HG03460 (cell line): ENCODE measurements at regions not wholly inside any gene's neighbourhood (a gene's known extent, or its start where the extent isn't known, plus 50 kb on each side); places are given as distances from the start of the nearest gene placed in this dataset.
"Not testable (repeated sequence)": the region's sequence is repeated elsewhere in the genome, so short reads cannot be mapped to it uniquely, and the experiment has no call there.

Experiments
- ATAC-seq: cut with Tn5 transposase; IDR thresholded peaks from one replicate; pipeline ENCODE4 v1.9.1; 2021; ENCODE audit not compliant: unreplicated experiment

DNA sequence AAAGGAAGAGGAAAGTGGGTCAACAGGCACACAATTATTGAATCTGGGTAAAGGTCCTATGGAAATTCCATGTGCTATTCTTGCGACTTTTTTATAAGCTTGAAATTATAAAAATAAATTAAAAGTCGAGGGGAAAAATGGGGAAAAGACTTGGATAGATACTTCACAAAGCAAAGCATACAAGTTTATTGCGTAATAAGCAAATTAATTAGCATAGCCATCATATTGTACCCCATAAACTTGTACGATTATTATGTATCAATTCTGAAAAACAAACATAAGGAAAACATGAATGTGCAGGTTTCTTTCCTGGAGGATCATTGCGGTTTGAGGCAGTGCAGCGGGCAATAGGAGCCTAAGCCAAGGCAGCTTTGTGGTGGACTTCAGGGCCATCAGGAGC, 351.6 kb upstream of the NOX3 start:
- no peak for ATAC-seq

DNA sequence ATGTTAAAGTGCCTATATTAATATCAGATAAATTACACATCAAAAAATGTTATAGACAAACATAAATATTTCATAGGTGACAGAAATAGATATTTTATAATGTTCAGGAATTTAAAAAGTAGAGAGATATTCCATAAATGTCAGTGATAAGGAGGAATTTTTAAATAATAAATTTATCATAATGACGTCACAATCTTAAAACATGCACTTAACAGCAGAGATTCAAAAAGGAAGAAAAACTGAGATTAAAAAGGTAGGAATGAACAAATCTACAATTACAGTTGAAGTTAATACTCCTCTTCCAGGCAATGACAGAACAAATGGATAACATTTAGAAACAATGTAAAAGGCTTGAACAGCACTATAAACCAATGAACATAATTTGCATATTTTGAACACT, 345.4 kb upstream of the NOX3 start:
- ATAC-seq: no peak

DNA sequence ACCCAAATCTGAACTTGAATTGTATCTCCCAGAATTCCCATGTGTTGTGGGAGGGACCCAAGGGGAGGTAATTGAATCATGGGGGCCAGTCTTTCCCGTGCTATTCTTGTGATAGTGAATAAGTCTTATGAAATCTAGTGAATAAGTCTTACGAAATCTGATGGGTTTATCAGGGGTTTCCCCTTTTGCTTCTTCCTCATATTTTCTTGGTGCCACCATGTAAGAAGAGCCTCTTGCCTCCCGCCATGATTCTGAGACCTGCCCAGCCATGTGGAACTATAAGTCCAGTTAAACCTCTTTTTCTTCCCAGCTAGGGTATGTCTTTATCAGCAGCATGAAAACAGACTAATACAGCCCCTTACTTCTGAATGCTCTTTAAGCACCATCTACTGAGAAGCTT, 343.2 kb upstream of the NOX3 start:
- ATAC-seq: not testable (repeated sequence)

DNA sequence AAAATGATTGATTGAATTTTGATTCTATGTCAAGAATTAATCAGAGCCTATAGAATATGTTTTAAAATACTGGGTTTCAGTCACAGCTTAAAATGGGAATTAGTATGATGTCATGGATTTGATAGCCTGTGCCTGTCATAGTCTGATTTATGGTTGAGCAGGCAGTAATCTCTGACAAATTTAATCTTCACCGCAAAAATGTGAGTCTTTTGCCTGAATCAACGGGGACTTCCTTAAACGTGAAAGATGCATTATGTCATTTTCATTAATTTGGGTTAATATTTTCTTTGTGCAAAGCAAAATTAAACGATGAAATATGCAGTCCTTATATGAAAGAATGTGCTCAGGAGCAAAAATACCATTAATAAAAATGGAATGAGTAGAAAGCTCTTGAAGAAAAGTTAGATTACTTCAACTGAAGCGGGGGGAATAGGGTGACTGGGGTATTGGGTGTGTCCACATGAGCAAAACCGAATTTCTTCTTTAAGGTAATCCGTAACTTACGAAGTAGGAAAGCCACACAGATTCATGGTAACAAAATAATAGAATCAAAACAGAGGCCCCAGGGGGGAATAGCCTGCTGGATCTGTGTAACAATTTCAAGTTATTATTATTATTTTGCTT, 339.6 kb upstream of the NOX3 start:
- ATAC-seq: no peak

DNA sequence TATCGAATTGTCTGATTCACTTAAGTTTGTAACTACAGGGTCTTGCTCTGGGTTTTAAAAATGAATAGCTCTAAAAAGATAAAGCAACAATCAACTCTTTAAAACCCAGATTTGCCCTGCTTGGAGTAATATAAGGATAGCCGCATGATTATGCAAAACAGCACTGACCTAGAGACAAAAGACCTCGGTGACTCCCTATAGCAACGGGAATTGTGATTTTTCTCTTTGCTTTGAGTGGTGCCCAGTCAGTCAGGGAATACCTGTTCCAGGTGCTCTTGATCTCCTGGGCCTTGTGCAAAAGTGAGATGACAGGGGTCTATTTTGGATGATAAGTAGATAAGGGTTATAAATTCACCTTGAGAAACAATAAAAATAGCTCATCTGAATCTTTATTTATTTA, 336.3 kb upstream of the NOX3 start:
- ATAC-seq: no peak

DNA sequence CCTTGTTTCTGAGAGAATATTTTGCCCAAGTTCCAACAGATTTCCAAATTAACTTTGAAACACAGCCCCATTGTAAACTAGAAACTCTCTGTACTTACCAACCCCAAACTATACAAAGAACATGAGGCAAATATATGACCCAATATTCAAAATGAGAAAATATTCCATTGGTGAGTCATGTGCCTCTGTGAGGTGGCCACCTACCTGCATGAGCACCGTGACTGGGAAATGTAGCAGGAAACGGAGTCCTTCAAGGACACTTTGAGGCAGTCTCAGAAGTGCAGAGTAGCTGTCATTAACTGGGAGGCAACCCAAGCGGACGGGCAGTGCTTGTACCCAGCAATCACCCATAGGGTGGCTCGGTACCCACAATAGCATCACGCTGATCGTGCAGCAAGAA, 335.5 kb upstream of the NOX3 start:
- ATAC-seq: no peak

DNA sequence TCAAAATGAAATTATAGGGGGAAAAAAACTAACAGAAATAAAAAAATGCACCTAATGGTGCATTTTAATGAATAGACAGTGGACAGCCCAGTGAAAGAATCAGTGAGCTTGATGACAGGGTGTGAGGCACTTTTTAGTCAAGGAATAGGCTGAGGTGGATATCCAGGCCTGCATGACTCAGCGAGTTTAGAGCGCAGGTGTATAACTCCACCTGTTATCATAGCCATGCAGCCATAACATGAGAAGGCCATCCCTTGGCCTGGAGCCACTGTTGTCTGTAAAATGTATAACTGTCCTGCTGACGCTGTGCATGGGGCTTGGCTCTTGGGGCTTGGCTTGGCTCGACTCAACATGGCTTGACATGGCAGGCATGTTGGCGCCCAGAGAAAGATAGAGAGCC, 331.5 kb upstream of the NOX3 start:
- no peak for ATAC-seq

DNA sequence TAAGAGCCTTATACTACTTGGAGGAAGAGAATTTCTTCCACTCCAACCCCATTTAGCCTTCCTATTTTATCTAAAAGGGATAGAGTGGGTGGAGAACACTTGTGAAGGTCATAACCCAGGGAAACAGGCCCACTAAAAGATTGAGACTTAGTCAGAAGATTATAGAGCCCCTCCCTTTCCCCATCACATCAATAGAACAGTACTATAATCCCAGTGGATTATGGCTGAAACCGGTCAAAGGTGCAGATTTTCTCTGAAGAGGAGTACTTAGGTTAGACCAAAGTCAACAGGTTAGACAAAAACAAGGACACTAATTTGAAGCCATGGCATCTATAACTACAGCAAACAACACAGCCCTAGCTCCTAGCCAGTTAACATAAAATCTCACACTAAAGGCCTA, 330.9 kb upstream of the NOX3 start:
- ATAC-seq: no peak

DNA sequence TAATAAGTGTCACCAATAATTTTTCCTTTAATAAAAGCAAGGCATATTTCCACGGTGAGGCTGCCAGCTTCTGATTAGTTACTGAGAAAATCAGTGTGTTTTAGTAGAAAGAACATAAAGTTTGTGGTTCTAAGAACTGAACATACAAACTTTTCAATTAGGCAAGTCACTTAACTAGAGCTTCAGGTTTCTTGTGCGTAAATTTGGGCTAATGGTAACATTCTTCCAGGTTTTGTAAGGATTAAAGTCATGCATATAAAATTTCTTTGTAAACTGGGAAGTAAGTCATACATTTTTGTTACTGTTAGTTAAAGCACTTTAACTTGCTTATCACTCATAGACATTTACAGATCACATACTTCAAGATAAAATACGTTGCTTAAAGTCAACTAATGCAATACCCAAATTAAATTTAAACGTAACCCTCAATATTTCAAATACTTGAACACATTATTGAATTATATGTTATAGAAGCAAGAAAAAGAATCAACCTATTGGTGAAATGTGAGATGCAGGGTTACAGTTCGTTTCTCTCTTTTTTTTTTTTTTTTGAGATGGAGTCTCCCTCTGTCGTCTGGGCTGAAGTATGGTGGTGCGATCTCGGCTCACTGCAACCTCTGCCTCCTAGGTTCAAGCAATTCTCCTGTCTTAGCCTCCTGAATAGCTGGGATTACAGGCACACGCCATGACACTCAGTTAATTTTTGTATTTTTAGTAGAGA, 327.3 kb upstream of the NOX3 start:
- ATAC-seq: no peak

DNA sequence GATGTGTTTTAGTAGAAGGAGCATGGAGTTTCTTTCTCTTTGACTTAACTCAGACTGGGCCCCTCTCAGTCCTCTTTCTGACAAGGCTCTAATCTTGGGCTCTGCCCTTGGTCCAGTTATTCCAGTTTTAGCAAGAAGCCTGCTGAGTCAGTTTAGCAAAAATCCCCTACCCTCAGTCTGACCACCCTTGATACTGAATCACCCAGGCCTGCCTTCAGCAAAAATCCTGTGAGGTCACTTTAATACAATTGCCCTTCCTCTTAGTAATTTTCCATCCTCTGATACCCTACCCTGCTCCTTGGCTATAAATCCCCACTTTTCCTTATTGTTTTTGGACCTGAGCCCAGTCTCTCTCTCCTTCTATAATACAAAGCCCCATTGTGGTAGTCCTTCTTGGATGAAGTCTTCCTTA, 326.7 kb upstream of the NOX3 start:
- ATAC-seq: no peak

DNA sequence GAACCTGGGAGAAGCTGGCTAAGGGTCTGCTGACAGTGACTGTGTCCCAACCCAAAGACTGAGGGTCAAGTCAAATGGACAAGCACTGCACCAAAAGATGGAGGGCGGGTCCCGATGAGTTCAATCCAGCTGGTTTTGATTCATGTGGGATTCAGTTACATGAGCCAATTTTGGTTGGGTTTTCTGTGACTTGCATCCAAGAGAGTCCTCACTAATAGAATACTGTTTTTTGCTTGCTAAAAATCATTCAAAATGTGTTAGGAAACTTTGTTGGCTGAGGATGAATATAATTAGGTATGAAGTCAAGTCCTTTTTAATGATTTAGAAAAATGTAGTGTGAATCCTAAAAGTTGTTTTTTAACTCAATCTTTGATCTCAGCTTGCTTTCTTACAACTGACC, 323.8 kb upstream of the NOX3 start:
- no peak for ATAC-seq

DNA sequence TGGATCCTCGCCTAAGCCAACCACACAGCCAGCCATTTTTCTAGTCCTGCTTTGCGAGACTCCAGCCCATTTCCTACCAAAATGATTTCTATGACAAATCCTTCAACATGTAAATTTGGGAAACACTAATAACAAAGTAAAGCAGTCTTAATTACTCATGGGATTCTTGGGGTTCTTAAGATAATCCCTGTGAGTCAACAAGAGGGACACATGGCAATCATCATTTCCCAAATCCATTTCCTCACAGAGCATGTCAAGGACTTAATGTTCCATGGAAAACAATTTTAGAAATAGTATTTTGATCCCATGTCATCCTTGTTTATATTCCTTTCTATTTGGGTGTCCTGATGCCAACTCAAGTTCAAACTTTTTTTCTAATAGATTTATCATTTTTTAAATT, 322.7 kb upstream of the NOX3 start:
- no peak for ATAC-seq

DNA sequence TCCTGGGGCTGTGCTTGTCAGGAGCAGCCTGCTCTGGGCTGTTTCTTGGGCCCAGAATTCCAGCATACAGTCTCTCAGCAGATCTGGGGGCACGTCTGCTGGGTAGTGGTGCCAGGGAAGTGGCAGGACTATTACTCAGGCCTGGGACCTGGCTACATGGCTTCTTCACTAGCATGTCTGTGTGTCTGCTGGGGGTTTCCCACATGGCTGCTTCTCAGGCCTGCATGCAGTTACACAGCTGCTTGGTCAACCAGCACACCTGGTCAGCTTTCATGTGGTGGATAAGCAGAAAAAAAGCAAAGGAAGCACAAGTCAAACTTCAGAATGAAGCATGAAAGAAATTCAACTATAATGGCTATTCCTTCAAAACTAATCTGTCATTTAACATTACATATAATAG, 316.2 kb upstream of the NOX3 start:
- no peak for ATAC-seq

DNA sequence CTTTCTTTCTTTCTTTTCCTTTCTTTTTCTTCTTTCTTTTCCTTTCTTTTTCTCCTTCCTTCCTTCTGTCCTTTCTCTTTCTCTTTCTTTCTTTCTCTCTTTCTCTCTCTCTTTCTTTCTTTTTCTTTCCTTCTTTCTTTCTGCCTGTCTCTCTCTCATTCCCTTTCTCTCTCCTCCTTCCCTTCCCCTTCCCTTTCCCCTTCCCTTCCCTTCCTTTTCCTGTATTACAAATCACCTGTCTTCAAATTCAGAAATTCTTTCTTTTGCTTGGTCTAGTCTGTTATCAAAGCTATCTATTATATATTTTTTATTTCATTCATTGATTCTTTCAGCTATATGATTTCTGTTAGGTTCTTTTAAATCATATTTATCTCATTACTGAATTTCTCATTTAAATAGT, 315.2 kb upstream of the NOX3 start:
- ATAC-seq: no peak

DNA sequence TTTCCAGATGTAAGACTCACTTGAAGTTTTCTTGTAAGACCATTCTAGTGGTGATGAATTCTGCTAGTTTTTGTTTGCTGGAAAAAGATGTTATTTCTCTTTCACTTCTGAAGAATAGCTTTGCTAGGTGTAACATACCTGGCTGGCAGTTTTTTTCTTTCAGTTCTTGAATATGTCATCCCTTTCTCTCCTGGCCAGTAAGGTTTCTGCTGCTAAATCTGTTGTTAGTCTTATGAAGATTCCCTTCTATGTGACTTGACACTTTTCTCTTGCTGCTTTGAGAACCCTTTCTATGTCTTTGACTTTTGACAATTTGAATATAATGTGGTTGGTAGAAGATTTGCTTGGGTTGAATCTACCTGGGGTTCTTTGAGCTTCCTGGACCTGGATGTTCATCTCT, 314.7 kb upstream of the NOX3 start:
- ATAC-seq: no peak

DNA sequence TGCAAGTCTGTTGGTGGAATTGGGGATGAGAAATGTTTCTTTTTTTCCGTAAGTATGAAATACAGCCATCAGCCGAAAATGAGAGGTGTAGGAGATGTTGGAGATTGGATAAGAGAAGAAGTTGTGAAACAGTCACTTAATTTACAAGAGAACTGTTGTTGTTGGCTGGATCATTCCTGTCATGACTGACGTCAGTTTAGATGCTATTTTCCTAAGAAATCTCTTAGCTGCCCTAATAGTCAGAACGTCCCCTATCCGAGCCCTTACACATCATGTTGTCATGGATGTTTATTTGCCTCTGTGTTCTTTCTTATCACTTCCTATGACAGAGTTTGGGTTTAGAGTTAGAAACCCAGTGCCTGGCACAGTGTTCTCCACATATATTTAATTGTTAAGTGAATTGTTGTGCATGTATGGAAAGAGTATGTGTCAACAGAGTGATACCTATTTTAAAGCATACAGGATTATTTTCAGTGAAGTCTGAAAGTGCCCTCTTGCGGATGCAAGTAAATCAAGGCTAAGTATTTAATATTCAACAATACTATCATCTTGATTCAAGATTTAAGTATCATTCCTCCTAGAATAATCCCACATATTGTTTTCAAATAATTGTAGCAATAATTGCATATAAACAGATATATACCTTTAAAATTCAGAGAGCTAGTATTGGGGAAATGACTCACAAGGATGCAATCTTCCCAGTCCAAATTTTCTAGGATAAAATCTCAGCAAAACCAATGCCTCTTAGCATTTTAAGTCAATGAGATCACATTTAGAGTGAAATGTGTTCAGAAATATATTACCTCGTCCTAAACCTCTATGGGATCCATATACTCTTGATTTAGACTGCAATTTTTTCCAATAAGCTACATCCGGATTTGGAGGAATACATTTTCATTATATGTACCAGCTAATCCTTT, 309.9 kb upstream of the NOX3 start:
- ATAC-seq: no peak

DNA sequence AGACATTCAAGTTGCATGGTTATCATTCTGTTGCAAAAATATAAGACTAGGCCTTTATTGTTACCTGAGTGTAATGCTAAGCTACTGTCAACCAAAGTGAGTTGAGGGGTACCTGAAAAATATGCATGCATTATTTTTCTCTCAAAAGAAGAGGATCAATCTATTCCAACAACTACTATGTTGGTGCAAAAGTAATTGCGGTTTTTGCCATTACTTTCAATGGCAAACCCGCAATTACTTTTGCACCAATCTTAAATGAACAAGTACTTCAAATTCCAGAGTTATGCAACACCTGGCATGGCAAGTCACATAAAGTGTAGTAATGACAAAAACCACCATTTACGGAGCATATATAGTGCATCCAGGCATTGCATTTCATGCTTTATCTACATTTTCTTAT, 307.0 kb upstream of the NOX3 start:
- no peak for ATAC-seq

DNA sequence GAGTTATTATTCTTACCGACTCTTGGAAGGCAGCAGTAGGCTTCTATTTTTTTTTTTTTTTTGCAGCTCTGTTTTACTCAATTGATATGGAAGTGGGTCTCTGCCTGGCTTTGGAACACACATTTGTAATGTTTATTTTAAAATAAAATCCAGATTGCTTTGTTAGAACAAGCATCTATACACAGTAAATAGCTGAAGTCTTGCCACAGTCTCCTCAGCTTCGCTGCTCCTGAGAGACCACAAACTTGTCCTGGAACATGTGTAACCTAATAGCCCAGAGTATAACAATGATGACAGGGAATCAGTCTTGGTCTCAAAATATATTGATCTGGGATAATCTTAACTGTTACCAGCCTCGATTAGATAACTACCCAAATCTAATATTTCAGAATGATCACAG, 299.8 kb upstream of the NOX3 start:
- no peak for ATAC-seq

DNA sequence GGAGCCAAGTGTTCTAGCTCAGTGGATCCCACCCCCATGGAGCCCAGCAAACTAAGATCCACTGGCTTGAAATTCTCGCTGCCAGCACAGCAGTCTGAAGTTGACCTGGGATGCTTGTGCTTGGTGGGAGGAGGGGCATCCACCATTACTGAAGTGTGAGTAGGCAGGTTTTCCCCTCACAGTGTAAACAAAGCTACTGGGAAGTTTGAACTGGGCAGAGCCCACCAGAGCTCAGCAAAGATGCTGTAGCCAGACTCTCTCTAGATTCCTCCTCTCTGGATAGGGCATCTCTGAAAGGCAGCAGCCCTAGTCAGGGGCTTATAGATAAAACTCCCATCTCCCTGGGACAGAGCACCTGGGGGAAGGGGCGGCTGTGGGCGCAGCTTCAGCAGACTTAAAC, 293.1 kb upstream of the NOX3 start:
- ATAC-seq: not testable (repeated sequence)

DNA sequence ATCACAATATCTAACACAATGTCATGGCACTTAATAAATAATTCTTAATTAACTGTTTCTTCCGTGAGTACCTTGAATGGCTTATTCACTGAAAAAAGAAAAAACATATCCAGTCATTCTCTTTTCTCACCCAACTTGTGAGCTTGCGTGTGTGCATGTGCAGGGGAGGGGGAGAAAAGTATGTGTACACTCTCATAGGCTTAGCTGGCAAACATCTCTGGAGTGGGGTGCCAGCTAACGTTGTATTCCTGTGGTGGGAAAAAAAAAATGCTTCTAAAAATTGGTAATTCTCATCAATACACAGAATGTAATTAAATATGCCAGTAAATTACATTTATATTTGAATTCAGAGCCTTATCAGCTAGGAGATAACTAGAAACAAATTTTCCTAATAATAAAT, 291.9 kb upstream of the NOX3 start:
- ATAC-seq: no peak

DNA sequence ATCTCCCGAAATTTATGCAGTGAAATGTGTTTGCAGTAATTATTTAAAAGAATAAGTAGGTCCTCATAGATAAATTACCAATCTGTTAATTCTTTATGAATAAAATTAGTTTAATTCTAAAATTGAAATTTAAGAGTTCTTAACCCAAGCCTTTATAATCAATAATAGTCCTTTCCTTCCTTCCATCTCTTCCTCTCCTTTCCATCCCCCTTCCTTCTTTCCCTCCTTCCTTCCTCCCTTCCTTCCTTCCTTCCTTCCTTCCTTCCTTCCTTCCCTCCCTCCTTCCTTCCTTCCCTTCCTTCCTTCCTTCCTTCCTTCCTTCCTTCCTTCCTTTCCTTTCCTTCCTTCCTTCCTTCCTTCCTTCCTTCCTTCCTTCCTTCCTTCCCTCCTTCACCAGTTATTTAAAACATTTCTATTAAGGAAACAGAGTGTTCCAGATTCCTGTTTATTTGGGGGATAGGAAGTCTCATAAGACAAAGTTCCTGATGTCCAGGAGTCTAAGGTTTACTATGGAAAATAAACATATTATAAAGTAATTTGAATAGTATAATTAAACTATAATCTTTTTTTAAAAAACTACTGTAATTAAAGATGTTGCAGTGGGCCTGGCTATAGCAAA, 285.3 kb upstream of the NOX3 start:
- ATAC-seq: no peak
